HepG2 (cell line): ENCODE measurements at regions not wholly inside any gene's neighbourhood (a gene's known extent, or its start where the extent isn't known, plus 50 kb on each side); places are given as distances from the start of the nearest gene placed in this dataset.

Experiments used
- ATAC-seq: fragments of 200-7000 bp; cut with Tn5 transposase; 3 replicates; pipeline ENCODE4 v1.9.1; 2020; ENCODE audit warnings: mild to moderate bottlenecking, moderate library complexity
- BruUV-seq: library from RNA; stranded (reverse); fragments of 400-500 nt; replicated peaks from 2 replicates; lab custom pipeline; 2021; lab: Mats Ljungman, UMichigan
- CTCF ChIA-PET: fragments of 300-600 bp; formaldehyde crosslinking; extraction: SDS; loops from one replicate; lab custom pipeline; 2021; ENCODE audit warnings: low total read pairs, inconsistent platforms, low intra/inter-chr PET ratio; lab: Yijun Ruan, JAX
- POLR2A ChIA-PET: fragments of 350-600 bp; sonication (Branson Sonifier 250); formaldehyde crosslinking; loops from one replicate; lab custom pipeline; 2020; ENCODE audit warnings: antibody characterized with exemption, inconsistent platforms; lab: Yijun Ruan, JAX
- DNase-seq: peaks from one replicate; pipeline ENCODE4 v3.0.0-alpha.2; 2015; ENCODE audit warnings: low spot score
- FAIRE-seq: peaks from 3 replicates; lab custom pipeline; 2011; peaks lifted over from hg19 to GRCh38; lab: Jason Lieb, UNC
- H2AFZ ChIP-seq: one replicate; pipeline ENCODE4 v1.6.1; 2011; ENCODE audit warnings: low read length, inconsistent platforms
- H3K27ac ChIP-seq: fragments of 300-600 bp; 3 replicates; pipeline ENCODE4 v1.8.0; 2011; ENCODE audit warnings: mixed run types, mild to moderate bottlenecking, mixed read lengths, low read length, inconsistent platforms; ENCODE audit not compliant: insufficient read depth; ENCODE audit errors: extremely low read length
- H3K27me3 ChIP-seq, 2 experiments: fragments of 200-600 bp in 1 of 2; 2 replicates in 1 of 2; 3 replicates in 1 of 2; pipeline versions ENCODE4 v1.6.0 to v1.8.0; 2011; ENCODE audit warnings: low read length in 2 of 2, mild to moderate bottlenecking in 2 of 2, moderate library complexity in 2 of 2, inconsistent platforms in 1 of 2; ENCODE audit not compliant: insufficient read depth in 2 of 2, control insufficient read depth in 1 of 2
- H3K36me3 ChIP-seq, 2 experiments: fragments of 200-600 bp in 1 of 2; replicated peaks in 1 of 2; 2 replicates in 1 of 2; 3 replicates in 1 of 2; pipeline versions ENCODE4 v1.5.1 to v1.8.0; 2011; ENCODE audit warnings: low read length in 2 of 2, inconsistent platforms in 1 of 2; ENCODE audit not compliant: insufficient read depth in 2 of 2, control insufficient read depth in 1 of 2
- H3K4me1 ChIP-seq: 2 replicates; pipeline ENCODE4 v1.5.1; 2012; ENCODE audit warnings: low read length, inconsistent platforms; ENCODE audit not compliant: insufficient read depth
- H3K4me2 ChIP-seq: 2 replicates; pipeline ENCODE4 v1.6.0; 2011; ENCODE audit warnings: low read depth, low read length, inconsistent platforms
- H3K4me3 ChIP-seq, 3 experiments: fragments of 200-600 bp in 1 of 3; sonication (generic), shearing (Covaris generic) in 1 of 3; replicated peaks in 1 of 3; 2 replicates each; pipeline ENCODE4 v1.5.1; 2011 to 2016; ENCODE audit warnings: low read length in 3 of 3, inconsistent platforms in 2 of 3, low read depth in 2 of 3, mild to moderate bottlenecking in 2 of 3, control low read depth in 1 of 3, mixed read lengths in 1 of 3; ENCODE audit not compliant: insufficient read depth in 1 of 3
- H3K79me2 ChIP-seq: one replicate; pipeline ENCODE4 v1.6.1; 2011; ENCODE audit warnings: low read length, inconsistent platforms; ENCODE audit not compliant: insufficient read depth
- H3K9ac ChIP-seq: 2 replicates; pipeline ENCODE4 v1.6.0; 2011; ENCODE audit warnings: mild to moderate bottlenecking, low read depth, low read length, inconsistent platforms; ENCODE audit not compliant: insufficient read depth
- H3K9me3 ChIP-seq: 2 replicates; pipeline ENCODE4 v1.5.1; 2012; ENCODE audit warnings: mild to moderate bottlenecking, low read length
- H4K20me1 ChIP-seq: 2 replicates; pipeline ENCODE4 v1.6.0; 2011; ENCODE audit warnings: inconsistent platforms, mild to moderate bottlenecking, low read length, moderate library complexity; ENCODE audit not compliant: insufficient read depth
- ARHGAP35 ChIP-seq: sonication (generic); formaldehyde crosslinking; IDR thresholded peaks from 2 replicates; pipeline ENCODE4 v1.9.0; 2022; ENCODE audit warnings: mild to moderate bottlenecking, inconsistent platforms, moderate library complexity, missing genetic modification reagents, borderline replicate concordance
- ATF7-NPFF ChIP-seq: sonication (generic); formaldehyde crosslinking; IDR thresholded peaks from 2 replicates; pipeline ENCODE4 v1.8.1; 2023; ENCODE audit warnings: mild to moderate bottlenecking, low read depth, missing genetic modification reagents, moderate library complexity
- IKZF4 ChIP-seq: sonication (generic); formaldehyde crosslinking; IDR thresholded peaks from 2 replicates; pipeline ENCODE4 v1.5.1; 2020; ENCODE audit warnings: borderline replicate concordance, mild to moderate bottlenecking, low read depth, missing genetic modification reagents; ENCODE audit errors: not compliant biosample characterization
- JDP2 ChIP-seq: sonication (generic); formaldehyde crosslinking; IDR thresholded peaks from 2 replicates; pipeline ENCODE4 v1.8.1; 2022; ENCODE audit warnings: missing genetic modification reagents, borderline replicate concordance
- MAFK ChIP-seq, 2 experiments: IDR thresholded peaks in 1 of 2; conservative IDR thresholded peaks in 1 of 2; 2 replicates each; pipeline ENCODE4 v1.6.1; 2011; ENCODE audit warnings: improper control_type of control experiment in 2 of 2, low read length in 2 of 2
- MATR3 ChIP-seq: sonication (generic); formaldehyde crosslinking; IDR thresholded peaks from 2 replicates; pipeline ENCODE4 v1.4.0; 2020; ENCODE audit warnings: missing genetic modification reagents
- MEIS2 ChIP-seq: sonication (generic); formaldehyde crosslinking; IDR thresholded peaks from 2 replicates; pipeline ENCODE4 v1.9.0; 2021; ENCODE audit warnings: mild to moderate bottlenecking, missing genetic modification reagents
- RORA ChIP-seq: sonication (generic); formaldehyde crosslinking; IDR thresholded peaks from 2 replicates; pipeline ENCODE4 v1.5.0; 2020; ENCODE audit warnings: mild to moderate bottlenecking, missing genetic modification reagents, moderate library complexity
- TBP ChIP-seq: sonication (generic); formaldehyde crosslinking; IDR thresholded peaks from 2 replicates; pipeline ENCODE4 v1.5.0; 2020; ENCODE audit warnings: missing genetic modification reagents
- ZBTB40 ChIP-seq, 2 experiments: fragments of 450-650 bp in 1 of 2; sonication (generic) in 1 of 2; formaldehyde crosslinking in 1 of 2; IDR thresholded peaks; 2 replicates each; pipeline versions ENCODE4 v1.6.1 to v1.8.0; 2016 to 2022; ENCODE audit warnings: antibody characterized with exemption in 1 of 2, mild to moderate bottlenecking in 1 of 2, missing genetic modification reagents in 1 of 2
- ZBTB43 ChIP-seq: sonication (generic); formaldehyde crosslinking; conservative IDR thresholded peaks from 2 replicates; pipeline ENCODE4 v1.4.0; 2020; ENCODE audit warnings: missing genetic modification reagents
- ZMYM2 ChIP-seq: sonication (generic); formaldehyde crosslinking; IDR thresholded peaks from 2 replicates; pipeline ENCODE4 v1.8.0; 2022; ENCODE audit warnings: mild to moderate bottlenecking, missing genetic modification reagents
- ZNF136 ChIP-seq: sonication (generic); formaldehyde crosslinking; IDR thresholded peaks from 2 replicates; pipeline ENCODE4 v1.8.1; 2022; ENCODE audit warnings: low read depth, mild to moderate bottlenecking, moderate library complexity, missing genetic modification reagents
- ZNF224 ChIP-seq: sonication (generic); formaldehyde crosslinking; IDR thresholded peaks from 2 replicates; pipeline ENCODE4 v1.5.0; 2020; ENCODE audit warnings: mild to moderate bottlenecking, missing genetic modification reagents
- ZNF570 ChIP-seq: sonication (generic); formaldehyde crosslinking; IDR thresholded peaks from 2 replicates; pipeline ENCODE4 v1.4.0; 2020; ENCODE audit warnings: mild to moderate bottlenecking, missing genetic modification reagents, borderline replicate concordance
- WGBS: methylation state at CpG from one replicate; pipeline ENCODE4 v1.1.6; 2017; ENCODE audit warnings: low lambda C conversion rate; 5-methylcytosine and 5-hydroxymethylcytosine counted together
- in situ Hi-C: cut with HindIII; loops from 2 replicates; pipeline ENCODE4 v1.10.0; 2017; ENCODE audit warnings: low pct_unique_long_range_greater_than_20kb; ENCODE audit not compliant: extremely low pct_ligation_motif_present
- intact Hi-C: fragments of 100-400 bp; cut with micrococcal nuclease; formaldehyde crosslinking; loops from one replicate; pipeline ENCODE4 v1.10.0; 2022; ENCODE audit not compliant: unreplicated experiment

- CTCF ChIA-PET: no interaction called here
- FAIRE-seq (no peak), DNase-seq (no peak), ATAC-seq (no peak)
- Histone ChIP-seq H3K27me3 (no peaks in the 10 kb centered on the region), H3K79me2 (no peaks in the 10 kb centered on the region), H2AFZ (no peak overlapping the region), H3K27ac (no peak overlapping the region), H3K4me2 (no peak overlapping the region), H3K4me1 (no peaks in the 10 kb centered on the region), H3K4me3 (no peak overlapping the region), H3K36me3 (no peaks in the 10 kb centered on the region), H3K9me3 (peaks cover 33% of the 10 kb centered on the region), H3K9ac (no peak overlapping the region), H4K20me1 (no peaks in the 10 kb centered on the region)
- POLR2A ChIA-PET: no interaction called here
- in situ Hi-C loops (no loop called here), intact Hi-C loops (no loop called here)
- 10% methylated on average over 1 of the region's 1 CpG for WGBS
- BruUV-seq: no TSS peak
- TF ChIP-seq RORA (CRISPR knock-in tag) (no peak), ZBTB43 (no peak), ZNF570 (no peak), ZMYM2 (CRISPR knock-in tag) (no peak), JDP2 (CRISPR knock-in tag) (no peak), ARHGAP35 (no peak), ATF7-NPFF (CRISPR knock-in tag) (no peak), MATR3 (CRISPR knock-in tag) (no peak), IKZF4 (no peak), TBP (CRISPR knock-in tag) (no peak), ZNF136 (CRISPR knock-in tag) (no peak), MEIS2 (CRISPR knock-in tag) (no peak), MAFK (conservative IDR thresholded peaks at IDR 0.05 in 1 of 2, IDR thresholded peaks at IDR 0.05 in 1 of 2; ENCODE audit: low read length in 2 of 2) (no peak), ZNF224 (no peak), ZBTB40 (IDR thresholded peaks at IDR 0.05) (no peak), ZBTB40 (CRISPR knock-in tag; IDR thresholded peaks at IDR 0.05) (no peak)
Observed at GRCh38 chr18:33866386-33866785, 288.4 kb downstream of the ASXL3 start.
